Esophagus squamous epithelium (tissue), 4 donors: ENCODE measurements at regions not wholly inside any gene's neighbourhood (a gene's known extent, or its start where the extent isn't known, plus 50 kb on each side); places are given as distances from the start of the nearest gene placed in this dataset.

Experiments used
- POLR2A ChIP-seq, 4 donors: fragments of 450-650 bp; IDR thresholded peaks; one replicate each; pipeline ENCODE4 v1.6.1; 2017; ENCODE audit warnings: antibody characterized with exemption in 4 of 4, mild to moderate bottlenecking in 4 of 4, moderate library complexity in 3 of 4
- TF ChIP-seq, protein P1 (sequence below), 6 experiments: fragments of 450-650 bp in 4 of 6; fragments of 200-600 bp in 2 of 6; sonication (generic) in 2 of 6; IDR thresholded peaks; one replicate each; pipeline ENCODE4 v1.5.1; 2016 to 2019; ENCODE audit warnings: antibody characterized with exemption in 6 of 6, mild to moderate bottlenecking in 4 of 6, moderate library complexity in 4 of 6

DNA sequence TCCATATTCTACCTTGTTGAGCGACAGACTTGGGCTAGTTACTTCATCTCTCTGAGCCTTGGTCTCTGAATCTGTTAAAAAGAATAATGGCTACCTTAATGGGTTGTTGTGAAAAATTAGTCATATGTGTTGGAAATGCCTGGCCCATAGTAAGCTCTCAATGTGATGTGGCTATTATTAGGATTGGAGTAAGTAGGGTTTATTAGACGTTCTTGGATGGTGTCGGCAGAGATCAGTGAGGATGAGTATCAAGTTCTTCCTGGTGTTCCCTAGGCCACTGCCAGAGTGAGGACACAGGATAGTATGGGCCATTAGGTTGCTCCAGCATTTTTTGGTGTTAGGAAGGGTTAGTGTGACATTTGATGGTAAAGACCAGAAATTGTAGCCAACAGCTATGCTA lies 121.1 kb upstream of the DUSP10 start:
- TF ChIP-seq, protein P1, sequence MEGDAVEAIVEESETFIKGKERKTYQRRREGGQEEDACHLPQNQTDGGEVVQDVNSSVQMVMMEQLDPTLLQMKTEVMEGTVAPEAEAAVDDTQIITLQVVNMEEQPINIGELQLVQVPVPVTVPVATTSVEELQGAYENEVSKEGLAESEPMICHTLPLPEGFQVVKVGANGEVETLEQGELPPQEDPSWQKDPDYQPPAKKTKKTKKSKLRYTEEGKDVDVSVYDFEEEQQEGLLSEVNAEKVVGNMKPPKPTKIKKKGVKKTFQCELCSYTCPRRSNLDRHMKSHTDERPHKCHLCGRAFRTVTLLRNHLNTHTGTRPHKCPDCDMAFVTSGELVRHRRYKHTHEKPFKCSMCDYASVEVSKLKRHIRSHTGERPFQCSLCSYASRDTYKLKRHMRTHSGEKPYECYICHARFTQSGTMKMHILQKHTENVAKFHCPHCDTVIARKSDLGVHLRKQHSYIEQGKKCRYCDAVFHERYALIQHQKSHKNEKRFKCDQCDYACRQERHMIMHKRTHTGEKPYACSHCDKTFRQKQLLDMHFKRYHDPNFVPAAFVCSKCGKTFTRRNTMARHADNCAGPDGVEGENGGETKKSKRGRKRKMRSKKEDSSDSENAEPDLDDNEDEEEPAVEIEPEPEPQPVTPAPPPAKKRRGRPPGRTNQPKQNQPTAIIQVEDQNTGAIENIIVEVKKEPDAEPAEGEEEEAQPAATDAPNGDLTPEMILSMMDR (IDR thresholded peaks at IDR 0.05) = no peak
- TF ChIP-seq POLR2A (IDR thresholded peaks at IDR 0.05) = no peak
